IMR-90 (cell line): ENCODE measurements at regions not wholly inside any gene's neighbourhood (a gene's known extent, or its start where the extent isn't known, plus 50 kb on each side); places are given as distances from the start of the nearest gene placed in this dataset.

ENCODE experiments used
- ATAC-seq: fragments of 200-7000 bp; cut with Tn5 transposase; 2 replicates; pipeline ENCODE4 v1.9.1; 2020; ENCODE audit warnings: low read depth, mild to moderate bottlenecking, moderate library complexity
- BruUV-seq: library from RNA; stranded (reverse); fragments of 400-500 nt; replicated peaks from 2 replicates; lab custom pipeline; 2021; lab: Mats Ljungman, UMichigan
- CTCF ChIA-PET: fragments of 300-600 bp; formaldehyde crosslinking; extraction: SDS; loops from one replicate; lab custom pipeline; 2021; ENCODE audit warnings: antibody characterized with exemption; lab: Yijun Ruan, JAX
- POLR2A ChIA-PET: fragments of 300-600 bp; sonication (Branson Sonifier 250); formaldehyde crosslinking; loops from one replicate; lab custom pipeline; 2022; ENCODE audit warnings: antibody characterized with exemption; ENCODE audit not compliant: unreplicated experiment; lab: Charles Lee
- DNase-seq: peaks from one replicate; pipeline ENCODE4 v3.0.0; 2013
- H2AFZ ChIP-seq: replicated peaks from 2 replicates; pipeline ENCODE3; 2013; ENCODE audit warnings: low read length, mild to moderate bottlenecking; ENCODE audit not compliant: poor library complexity
- H2AK5ac ChIP-seq: 2 replicates; pipeline ENCODE4 v1.6.1; 2013; ENCODE audit warnings: low read depth, low read length, inconsistent platforms
- H2AK9ac ChIP-seq: replicated peaks from 2 replicates; pipeline ENCODE3; 2013; ENCODE audit warnings: mild to moderate bottlenecking, low read depth, low read length, moderate library complexity; ENCODE audit not compliant: poor library complexity
- H2BK120ac ChIP-seq: 2 replicates; pipeline ENCODE4 v1.6.1; 2013; ENCODE audit warnings: low read depth, low read length, inconsistent platforms
- H2BK15ac ChIP-seq: 3 replicates; pipeline ENCODE4 v1.6.1; 2013; ENCODE audit warnings: low read depth, low read length, inconsistent platforms
- H2BK20ac ChIP-seq: 2 replicates; pipeline ENCODE4 v1.6.1; 2013; ENCODE audit warnings: low read depth, mild to moderate bottlenecking, inconsistent platforms, low read length, moderate library complexity
- H2BK5ac ChIP-seq: 2 replicates; pipeline ENCODE4 v1.6.1; 2013; ENCODE audit warnings: mild to moderate bottlenecking, low read depth, low read length, inconsistent platforms; ENCODE audit not compliant: poor library complexity, severe bottlenecking
- H3K14ac ChIP-seq: replicated peaks from 2 replicates; pipeline ENCODE4 v1.6.1; 2013; ENCODE audit warnings: low read depth, low read length, inconsistent platforms
- H3K18ac ChIP-seq: 2 replicates; pipeline ENCODE4 v1.6.1; 2013; ENCODE audit warnings: low read depth, low read length, control low read depth
- H3K23ac ChIP-seq: 2 replicates; pipeline ENCODE4 v1.6.1; 2013; ENCODE audit warnings: low read depth, low read length, inconsistent platforms
- H3K27ac ChIP-seq: 2 replicates; pipeline ENCODE4 v1.5.1; 2013; ENCODE audit warnings: mild to moderate bottlenecking, control low read depth, low read length; ENCODE audit not compliant: insufficient read depth
- H3K27me3 ChIP-seq: 2 replicates; pipeline ENCODE4 v1.6.1; 2013; ENCODE audit warnings: low read length; ENCODE audit not compliant: control insufficient read depth, insufficient read depth
- H3K36me3 ChIP-seq: 2 replicates; pipeline ENCODE4 v1.6.1; 2013; ENCODE audit warnings: low read length, mixed read lengths; ENCODE audit not compliant: control insufficient read depth, insufficient read depth
- H3K4ac ChIP-seq: 2 replicates; pipeline ENCODE4 v1.6.1; 2013; ENCODE audit warnings: low read depth, low read length, inconsistent platforms
- H3K4me1 ChIP-seq: 2 replicates; pipeline ENCODE4 v1.6.1; 2013; ENCODE audit warnings: low read length, mixed read lengths; ENCODE audit not compliant: control insufficient read depth, insufficient read depth
- H3K4me2 ChIP-seq: 2 replicates; pipeline ENCODE4 v1.6.1; 2013; ENCODE audit warnings: low read depth, mild to moderate bottlenecking, control low read depth, low read length, moderate library complexity
- H3K4me3 ChIP-seq: 2 replicates; pipeline ENCODE4 v1.5.1; 2013; ENCODE audit warnings: low read depth, mild to moderate bottlenecking, control low read depth, low read length, moderate library complexity; ENCODE audit not compliant: insufficient read depth
- H3K56ac ChIP-seq: 2 replicates; pipeline ENCODE4 v1.6.1; 2013; ENCODE audit warnings: low read length, inconsistent platforms; ENCODE audit not compliant: insufficient read depth; ENCODE audit errors: extremely low read depth
- H3K79me1 ChIP-seq, 2 experiments: 2 replicates each; pipeline ENCODE4 v1.6.1; 2013; ENCODE audit warnings: low read length in 2 of 2, inconsistent platforms in 1 of 2, low read depth in 1 of 2
- H3K9ac ChIP-seq: 2 replicates; pipeline ENCODE4 v1.6.1; 2013; ENCODE audit warnings: low read depth, low read length, control low read depth
- H3K9me1 ChIP-seq: 2 replicates; pipeline ENCODE4 v1.6.1; 2013; ENCODE audit warnings: low read length, inconsistent platforms; ENCODE audit not compliant: insufficient read depth
- H3K9me3 ChIP-seq: 2 replicates; pipeline ENCODE4 v1.6.1; 2013; ENCODE audit warnings: low read length; ENCODE audit not compliant: control insufficient read depth, insufficient read depth
- H4K20me1 ChIP-seq: 2 replicates; pipeline ENCODE4 v1.6.1; 2013; ENCODE audit warnings: low read length, inconsistent platforms; ENCODE audit not compliant: insufficient read depth
- H4K5ac ChIP-seq: 2 replicates; pipeline ENCODE4 v1.6.1; 2013; ENCODE audit warnings: mild to moderate bottlenecking, low read depth, low read length, control low read depth
- H4K8ac ChIP-seq, 2 experiments: 2 replicates each; pipeline ENCODE4 v1.6.1; 2013; ENCODE audit warnings: low read depth in 2 of 2, low read length in 2 of 2, control low read depth in 1 of 2, inconsistent platforms in 1 of 2
- H4K91ac ChIP-seq: 2 replicates; pipeline ENCODE4 v1.6.1; 2013; ENCODE audit warnings: low read depth, low read length, inconsistent platforms; ENCODE audit not compliant: insufficient read depth
- CHD1 ChIP-seq: IDR thresholded peaks from 2 replicates; pipeline ENCODE4 v1.6.1; 2012; ENCODE audit warnings: low read depth, low read length, improper control_type of control experiment
- NFE2L2 ChIP-seq: fragments of 150-350 bp; IDR thresholded peaks from 2 replicates; pipeline ENCODE4 v1.6.1; 2016; ENCODE audit warnings: low read depth, mild to moderate bottlenecking, low read length
- WGBS, 2 experiments: methylation state at CpG; one replicate each; pipeline versions ENCODE4 v1.1.5 to v1.1.7; 2013; ENCODE audit warnings: missing lambda C conversion rate in 2 of 2; ENCODE audit not compliant: insufficient read length in 1 of 2; ENCODE audit errors: extremely low coverage in 2 of 2; 5-methylcytosine and 5-hydroxymethylcytosine counted together
- dilution Hi-C: fragments of 300-500 bp; cut with HindIII; formaldehyde crosslinking; loops from one replicate; pipeline ENCODE4 v1.14.3; 2018; ENCODE audit warnings: low sequenced_read_pairs; ENCODE audit not compliant: unreplicated experiment
- in situ Hi-C: fragments of 300-500 bp; cut with MboI; formaldehyde crosslinking; loops from 3 replicates; pipeline ENCODE4 v1.14.3; 2019; ENCODE audit warnings: low sequenced_read_pairs, inconsistent platforms, mixed read lengths
- intact Hi-C: fragments of 100-400 bp; cut with micrococcal nuclease; formaldehyde crosslinking; loops from 2 replicates; pipeline ENCODE4 v1.10.0; 2022

- Histone ChIP-seq H3K14ac (no peak overlapping the region), H3K23ac (no peak overlapping the region), H3K4me3 (no peak overlapping the region), H4K5ac (no peak overlapping the region), H3K4me2 (no peak overlapping the region), H3K27ac (no peak overlapping the region), H3K36me3 (no peaks in the 10 kb centered on the region), H3K4ac (no peak overlapping the region), H3K9ac (no peak overlapping the region), H4K91ac (no peak overlapping the region), H3K4me1 (no peaks in the 10 kb centered on the region; the same call in 1 of the 2 replicates), H3K27me3 (no peaks in the 10 kb centered on the region), H3K9me3 (no peaks in the 10 kb centered on the region), H2AFZ (no peak overlapping the region), H3K9me1 (no peaks in the 10 kb centered on the region), H2AK9ac (no peak overlapping the region), H3K79me1 (no peaks in the 10 kb centered on the region), H2BK15ac (no peak overlapping the region), H3K18ac (no peak overlapping the region), H2BK20ac (no peak overlapping the region), H4K20me1 (no peaks in the 10 kb centered on the region), H2BK5ac (no peak overlapping the region), H3K56ac (no peak overlapping the region), H4K8ac (no peak overlapping the region), H2BK120ac (no peak overlapping the region), H2AK5ac (no peak overlapping the region)
- intact Hi-C loops (loop anchor here (2.0 to 10.0 kb wide), 3 partner anchors 137 to 487 kb away; no protein-coding TSS in a partner anchor), in situ Hi-C loops (loop anchor here (5.0 kb wide), 1 partner anchor 494 kb away; the partner anchor contains the start of gene FOXC2), dilution Hi-C loops (no loop called here)
- no peak for ATAC-seq
- no peak for DNase-seq
- WGBS, 2 experiments = no CpG with 5 or more reads among the region's 5 CpGs
- POLR2A ChIA-PET = no interaction called here
- TF ChIP-seq NFE2L2 = peak; percentile 38; the same call in 1 of the 2 replicates
- TF ChIP-seq CHD1 = no peak
- BruUV-seq = no TSS peak
- CTCF ChIA-PET = interaction anchor here (0.6 to 2.0 kb wide), 9 partner anchors 11 to 1951 kb away, joined by 3 to 18 read pairs (median 3); partner anchors contain the start of gene FOXL1
These were observed 255.8 kb downstream of the C16orf95 start for GRCh38 chr16:87061243-87061920.
